MM.1S (cell line): ENCODE measurements at regions not wholly inside any gene's neighbourhood (a gene's known extent, or its start where the extent isn't known, plus 50 kb on each side); places are given as distances from the start of the nearest gene placed in this dataset.

Experiments
- DNase-seq: peaks from one replicate; pipeline ENCODE4 v3.0.0-alpha.2; 2015
- H2AFZ ChIP-seq: fragments of 300-600 bp; sonication (generic); 2 replicates; pipeline ENCODE4 v1.6.0; 2016; ENCODE audit warnings: antibody characterized with exemption, low read length
- H3F3A ChIP-seq: fragments of 300-600 bp; sonication (generic); 2 replicates; pipeline ENCODE4 v1.6.1; 2016; ENCODE audit warnings: mild to moderate bottlenecking, antibody characterized with exemption, low read length, moderate library complexity, mixed read lengths; ENCODE audit not compliant: insufficient read depth
- H3K27ac ChIP-seq: fragments of 300-600 bp; sonication (generic); 2 replicates; pipeline ENCODE4 v1.5.1; 2016; ENCODE audit warnings: mild to moderate bottlenecking, low read length
- H3K27me3 ChIP-seq: fragments of 300-600 bp; sonication (generic); replicated peaks from 2 replicates; pipeline ENCODE4 v1.6.0; 2016; ENCODE audit warnings: low read length; ENCODE audit not compliant: insufficient read depth
- H3K36me3 ChIP-seq: fragments of 300-600 bp; sonication (generic); replicated peaks from 2 replicates; pipeline ENCODE4 v1.6.1; 2016; ENCODE audit warnings: mild to moderate bottlenecking, low read length, mixed read lengths; ENCODE audit not compliant: insufficient read depth
- H3K4me1 ChIP-seq: fragments of 300-600 bp; sonication (generic); 2 replicates; pipeline ENCODE4 v1.6.1; 2016; ENCODE audit warnings: low read length, mixed read lengths
- H3K4me2 ChIP-seq: fragments of 300-600 bp; sonication (generic); 2 replicates; pipeline ENCODE4 v1.6.0; 2016; ENCODE audit warnings: low read depth, low read length
- H3K4me3 ChIP-seq: fragments of 300-600 bp; sonication (generic); 2 replicates; pipeline ENCODE4 v1.5.1; 2016; ENCODE audit warnings: low read length, mixed read lengths
- H3K79me2 ChIP-seq: fragments of 300-600 bp; sonication (generic); 2 replicates; pipeline ENCODE4 v1.6.1; 2016; ENCODE audit warnings: mixed run types, low read length, mixed read lengths
- H3K9ac ChIP-seq: fragments of 300-600 bp; sonication (generic); 2 replicates; pipeline ENCODE4 v1.6.1; 2016; ENCODE audit warnings: low read length, mixed read lengths
- H3K9me2 ChIP-seq: fragments of 300-600 bp; sonication (generic); replicated peaks from 2 replicates; pipeline ENCODE4 v1.6.1; 2016; ENCODE audit warnings: mild to moderate bottlenecking, low read length, mixed read lengths; ENCODE audit not compliant: insufficient read depth
- H3K9me3 ChIP-seq: fragments of 300-600 bp; sonication (generic); replicated peaks from 2 replicates; pipeline ENCODE4 v1.6.1; 2016; ENCODE audit warnings: mild to moderate bottlenecking, low read length, mixed read lengths; ENCODE audit not compliant: insufficient read depth
- H4K20me1 ChIP-seq: fragments of 300-600 bp; sonication (generic); 2 replicates; pipeline ENCODE4 v1.6.1; 2016; ENCODE audit warnings: mild to moderate bottlenecking, low read length, moderate library complexity, mixed read lengths; ENCODE audit not compliant: insufficient read depth
- CTCF ChIP-seq: fragments of 300-600 bp; sonication (generic); IDR thresholded peaks from 2 replicates; pipeline ENCODE4 v1.5.1; 2016; ENCODE audit warnings: antibody characterized with exemption, low read length, mixed read lengths
- EZH2 ChIP-seq: fragments of 300-600 bp; sonication (generic); optimal IDR thresholded peaks from 2 replicates; pipeline ENCODE3; 2017; ENCODE audit warnings: low read depth, mild to moderate bottlenecking, antibody characterized with exemption, low read length, mixed read lengths
- EZH2phosphoT487 ChIP-seq: fragments of 300-600 bp; sonication (generic); IDR thresholded peaks from 2 replicates; pipeline ENCODE4 v1.6.1; 2018; ENCODE audit warnings: antibody characterized with exemption, low read length

- no peak for DNase-seq
- no peaks in the 10 kb centered on the region for H3F3A ChIP-seq
- no peak for TF ChIP-seq CTCF
- no peak for TF ChIP-seq EZH2
- TF ChIP-seq EZH2phosphoT487, result no peak
- H3K9me2 ChIP-seq, result no peaks in the 10 kb centered on the region
- H3K36me3 ChIP-seq, result no peaks in the 10 kb centered on the region
- no peaks in the 10 kb centered on the region for H3K27me3 ChIP-seq
- no peak overlapping the region for H2AFZ ChIP-seq
- no peaks in the 10 kb centered on the region for H3K79me2 ChIP-seq
- H3K4me3 ChIP-seq, result no peak overlapping the region
- H3K4me2 ChIP-seq, result no peak overlapping the region
- H3K4me1 ChIP-seq, result no peaks in the 10 kb centered on the region
- H3K9me3 ChIP-seq, result no peaks in the 10 kb centered on the region
- no peaks in the 10 kb centered on the region for H4K20me1 ChIP-seq
- H3K27ac ChIP-seq, result no peak overlapping the region
- no peak overlapping the region for H3K9ac ChIP-seq
Observed at GRCh38 chr2:160984426-160985077, 175.7 kb upstream of the TANK start.

- H2AFZ ChIP-seq, result no peak overlapping the region
Observed at GRCh38 chr2:160989778-160990177, 170.4 kb upstream of the TANK start.

GRCh38 chr2:160993654-160994061 is 166.6 kb upstream of the TANK start:
- Histone ChIP-seq H3K27ac (no peak overlapping the region), H3K9me2 (no peaks in the 10 kb centered on the region), H3K4me3 (no peak overlapping the region), H3K36me3 (no peaks in the 10 kb centered on the region), H3K9ac (no peak overlapping the region), H3K79me2 (no peaks in the 10 kb centered on the region), H2AFZ (no peak overlapping the region), H3K9me3 (no peaks in the 10 kb centered on the region), H3K4me2 (no peak overlapping the region), H3K4me1 (no peaks in the 10 kb centered on the region), H3F3A (no peaks in the 10 kb centered on the region), H3K27me3 (no peaks in the 10 kb centered on the region), H4K20me1 (no peaks in the 10 kb centered on the region)
- no peak for TF ChIP-seq EZH2
- no peak for TF ChIP-seq EZH2phosphoT487
- TF ChIP-seq CTCF, result no peak
- DNase-seq, result no peak

More at GRCh38 chr2:160989778-160990177, 170.4 kb upstream of the TANK start:
- H3K9ac ChIP-seq, result no peak overlapping the region
- H3K4me2 ChIP-seq, result no peak overlapping the region
- H3K79me2 ChIP-seq, result no peaks in the 10 kb centered on the region
- H3K4me3 ChIP-seq, result no peak overlapping the region
- H3K27me3 ChIP-seq, result no peaks in the 10 kb centered on the region
- H3K4me1 ChIP-seq, result no peaks in the 10 kb centered on the region
- H3K36me3 ChIP-seq, result no peaks in the 10 kb centered on the region
- no peak for DNase-seq
- no peaks in the 10 kb centered on the region for H4K20me1 ChIP-seq
- no peaks in the 10 kb centered on the region for H3K9me2 ChIP-seq
- no peaks in the 10 kb centered on the region for H3K9me3 ChIP-seq
- H3K27ac ChIP-seq, result no peak overlapping the region
- no peak for TF ChIP-seq CTCF
- TF ChIP-seq EZH2, result no peak
- TF ChIP-seq EZH2phosphoT487, result no peak
- no peaks in the 10 kb centered on the region for H3F3A ChIP-seq
